A549 (cell line): ENCODE measurements at regions not wholly inside any gene's neighbourhood (a gene's known extent, or its start where the extent isn't known, plus 50 kb on each side); places are given as distances from the start of the nearest gene placed in this dataset.

ENCODE experiments used
- ATAC-seq, 2 experiments: fragments of 200-7000 bp in 1 of 2; fragments of >200 bp in 1 of 2; cut with Nextera tagmentation in 1 of 2; cut with Tn5 transposase in 1 of 2; 3 replicates each; pipeline versions ENCODE4 v1.8.0 to v1.9.1; 2018 to 2020; ENCODE audit warnings: mild to moderate bottlenecking in 1 of 2, moderate library complexity in 1 of 2
- CTCF ChIA-PET: fragments of 300-600 bp; sonication (Branson Sonifier 250); formaldehyde crosslinking; extraction: SDS; loops from one replicate; lab custom pipeline; 2021; ENCODE audit warnings: antibody characterized with exemption, inconsistent platforms; lab: Yijun Ruan, JAX
- POLR2A ChIA-PET: fragments of 350-600 bp; formaldehyde crosslinking; extraction: SDS; loops from one replicate; lab custom pipeline; 2021; ENCODE audit warnings: antibody characterized with exemption, inconsistent platforms; lab: Yijun Ruan, JAX
- DNase-seq, 2 experiments: peaks; one replicate each; pipeline versions ENCODE4 v3.0.0 to v3.0.0-alpha.2; 2011 to 2016; ENCODE audit warnings: low read depth in 1 of 2, low spot score in 1 of 2
- FAIRE-seq: peaks from 2 replicates; lab custom pipeline; 2011; peaks lifted over from hg19 to GRCh38; lab: Jason Lieb, UNC
- H3K27ac ChIP-seq, 2 experiments: fragments of >200 bp; sonication (Bioruptor Twin); formaldehyde crosslinking; 3 replicates each; pipeline ENCODE4 v1.5.1; 2016 to 2017
- H3K4me1 ChIP-seq: fragments of >200 bp; sonication (Bioruptor Twin); formaldehyde crosslinking; 3 replicates; pipeline ENCODE4 v1.6.1; 2016
- H3K4me2 ChIP-seq: fragments of >200 bp; sonication (Bioruptor Twin); formaldehyde crosslinking; 3 replicates; pipeline ENCODE4 v1.6.1; 2016
- H3K4me3 ChIP-seq: fragments of >200 bp; sonication (Bioruptor Twin); formaldehyde crosslinking; 3 replicates; pipeline ENCODE4 v1.5.1; 2016
- H3K9me3 ChIP-seq: fragments of >200 bp; sonication (Bioruptor Twin); formaldehyde crosslinking; 3 replicates; pipeline ENCODE4 v1.6.1; 2016
- CEBPB ChIP-seq, 2 experiments: fragments of >200 bp in 1 of 2; sonication (Bioruptor Twin) in 1 of 2; formaldehyde crosslinking in 1 of 2; IDR thresholded peaks; 2 replicates each; pipeline ENCODE4 v1.6.1; 2012 to 2016
- ESRRA ChIP-seq: fragments of 150-350 bp; IDR thresholded peaks from 2 replicates; pipeline ENCODE4 v1.6.1; 2014; ENCODE audit warnings: mild to moderate bottlenecking, low read length, borderline replicate concordance
- FOSB ChIP-seq: fragments of 250-450 bp; sonication (Bioruptor Pico); IDR thresholded peaks from 2 replicates; pipeline ENCODE4 v1.5.0; 2020; ENCODE audit warnings: mild to moderate bottlenecking, moderate library complexity
- FOSL2 ChIP-seq, 2 experiments: fragments of 450-650 bp in 1 of 2; fragments of >200 bp in 1 of 2; sonication (Bioruptor Twin) in 1 of 2; formaldehyde crosslinking; IDR thresholded peaks; 2 replicates each; pipeline versions ENCODE4 v1.5.0 to v1.6.1; 2016 to 2020; ENCODE audit warnings: mild to moderate bottlenecking in 1 of 2, moderate library complexity in 1 of 2
- FOXS1 ChIP-seq: fragments of 250-450 bp; sonication (Bioruptor Pico); IDR thresholded peaks from 2 replicates; pipeline ENCODE4 v1.5.0; 2020; ENCODE audit warnings: mild to moderate bottlenecking, moderate library complexity
- GATA3 ChIP-seq: IDR thresholded peaks from 2 replicates; pipeline ENCODE4 v1.6.1; 2012; ENCODE audit warnings: borderline replicate concordance
- HEYL ChIP-seq: fragments of 250-450 bp; sonication (Bioruptor Pico); IDR thresholded peaks from 2 replicates; pipeline ENCODE4 v1.8.0; 2021; ENCODE audit warnings: mild to moderate bottlenecking, moderate library complexity
- HOXB5 ChIP-seq: fragments of 250-450 bp; sonication (Bioruptor Pico); IDR thresholded peaks from 2 replicates; pipeline ENCODE4 v1.5.0; 2020; ENCODE audit warnings: mild to moderate bottlenecking, moderate library complexity
- JUNB ChIP-seq: fragments of >200 bp; sonication (Bioruptor Twin); formaldehyde crosslinking; IDR thresholded peaks from 2 replicates; pipeline ENCODE4 v1.6.1; 2016
- KDM1A ChIP-seq: fragments of 200-600 bp; sonication (generic); IDR thresholded peaks from 2 replicates; pipeline ENCODE4 v1.6.1; 2016; ENCODE audit warnings: low read depth, mild to moderate bottlenecking
- NFE2L2 ChIP-seq: fragments of 150-350 bp; conservative IDR thresholded peaks from 2 replicates; pipeline ENCODE4 v1.6.1; 2014; ENCODE audit warnings: low read length
- NR3C1 ChIP-seq: fragments of >200 bp; sonication (Bioruptor Twin); formaldehyde crosslinking; IDR thresholded peaks from 3 replicates; pipeline ENCODE4 v1.6.1; 2017
- RAD21 ChIP-seq, 2 experiments: fragments of >200 bp in 1 of 2; sonication (Bioruptor Twin) in 1 of 2; formaldehyde crosslinking in 1 of 2; IDR thresholded peaks in 1 of 2; conservative IDR thresholded peaks in 1 of 2; 2 replicates in 1 of 2; 3 replicates in 1 of 2; pipeline ENCODE4 v1.6.1; 2012 to 2018; ENCODE audit warnings: inconsistent platforms in 1 of 2
- SREBF2 ChIP-seq: fragments of 450-650 bp; IDR thresholded peaks from 2 replicates; pipeline ENCODE4 v1.6.1; 2014; ENCODE audit warnings: mild to moderate bottlenecking, moderate library complexity
- TP53 ChIP-seq: fragments of 250-450 bp; sonication (Bioruptor Pico); IDR thresholded peaks from 2 replicates; pipeline ENCODE4 v1.5.0; 2021; ENCODE audit warnings: mild to moderate bottlenecking, moderate library complexity
- ZFP36 ChIP-seq: fragments of 450-650 bp; IDR thresholded peaks from 2 replicates; pipeline ENCODE4 v1.6.1; 2014; ENCODE audit warnings: borderline replicate concordance; ENCODE audit not compliant: partially characterized antibody
- ZNF302 ChIP-seq: fragments of 250-450 bp; sonication (Bioruptor Pico); IDR thresholded peaks from 2 replicates; pipeline ENCODE4 v1.9.0; 2021; ENCODE audit warnings: inconsistent platforms, mild to moderate bottlenecking, moderate library complexity
- WGBS: methylation state at CpG from one replicate; pipeline ENCODE4 v1.1.6; 2017; ENCODE audit errors: missing lambda C conversion rate; 5-methylcytosine and 5-hydroxymethylcytosine counted together
- TF ChIP-seq, protein P1 (sequence below): IDR thresholded peaks from 2 replicates; pipeline ENCODE4 v1.6.1; 2012
- TF ChIP-seq, protein P2 (sequence below): IDR thresholded peaks from 2 replicates; pipeline ENCODE4 v1.6.1; 2012
- TF ChIP-seq, protein P3 (sequence below): fragments of 150-350 bp; IDR thresholded peaks from 2 replicates; pipeline ENCODE4 v1.6.1; 2014; ENCODE audit warnings: low read depth, mild to moderate bottlenecking, low read length
- TF ChIP-seq, protein P4 (sequence below): fragments of 250-450 bp; sonication (Bioruptor Pico); IDR thresholded peaks from 2 replicates; pipeline ENCODE4 v1.5.0; 2021; ENCODE audit warnings: mild to moderate bottlenecking, moderate library complexity, borderline replicate concordance
- TF ChIP-seq, protein P5 (sequence below): fragments of >200 bp; sonication (Bioruptor Twin); formaldehyde crosslinking; IDR thresholded peaks from 2 replicates; pipeline ENCODE4 v1.6.1; 2016

DNA sequence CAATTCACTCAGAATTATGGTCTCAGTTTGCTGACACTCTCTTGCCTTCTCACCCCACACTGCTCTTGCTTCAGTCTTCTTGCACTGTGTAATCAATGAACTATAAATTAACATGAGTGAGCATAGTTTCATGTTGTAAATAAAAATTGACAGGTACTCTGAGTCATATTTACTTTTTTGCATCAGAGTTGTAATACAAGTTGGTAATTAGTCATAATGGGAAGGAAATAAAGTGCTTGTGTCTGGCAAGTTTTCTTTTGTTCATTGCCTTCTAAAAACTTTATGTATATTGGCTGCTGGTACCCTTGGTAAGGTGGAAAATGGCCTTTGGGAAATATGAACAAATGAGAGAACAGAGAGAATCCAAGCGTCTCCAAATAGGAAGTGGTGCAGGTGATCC, 169.3 kb upstream of the MAGI2 start:
- no peaks in the 10 kb centered on the region for H3K9me3 ChIP-seq
- no peaks in the 10 kb centered on the region for H3K4me1 ChIP-seq
- POLR2A ChIA-PET = no interaction called here
- ATAC-seq (no peak), DNase-seq (no peak), FAIRE-seq (peak; percentile 82)
- CTCF ChIA-PET = no interaction called here
- TF ChIP-seq KDM1A (no peak), HOXB5 (CRISPR knock-in tag) (no peak), RAD21 (conservative IDR thresholded peaks at IDR 0.05 in 1 of 2, IDR thresholded peaks at IDR 0.05 in 1 of 2) (no peak), NFE2L2 (no peak), ESRRA (no peak), GATA3 (no peak)
- TF ChIP-seq, protein P1, sequence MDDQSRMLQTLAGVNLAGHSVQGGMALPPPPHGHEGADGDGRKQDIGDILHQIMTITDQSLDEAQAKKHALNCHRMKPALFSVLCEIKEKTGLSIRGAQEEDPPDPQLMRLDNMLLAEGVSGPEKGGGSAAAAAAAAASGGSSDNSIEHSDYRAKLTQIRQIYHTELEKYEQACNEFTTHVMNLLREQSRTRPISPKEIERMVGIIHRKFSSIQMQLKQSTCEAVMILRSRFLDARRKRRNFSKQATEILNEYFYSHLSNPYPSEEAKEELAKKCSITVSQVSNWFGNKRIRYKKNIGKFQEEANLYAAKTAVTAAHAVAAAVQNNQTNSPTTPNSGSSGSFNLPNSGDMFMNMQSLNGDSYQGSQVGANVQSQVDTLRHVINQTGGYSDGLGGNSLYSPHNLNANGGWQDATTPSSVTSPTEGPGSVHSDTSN = no peak
- TF ChIP-seq, protein P2, sequence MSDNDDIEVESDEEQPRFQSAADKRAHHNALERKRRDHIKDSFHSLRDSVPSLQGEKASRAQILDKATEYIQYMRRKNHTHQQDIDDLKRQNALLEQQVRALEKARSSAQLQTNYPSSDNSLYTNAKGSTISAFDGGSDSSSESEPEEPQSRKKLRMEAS = no peak
- 77% methylated on average over 1 of the region's 1 CpG for WGBS
- H3K4me3 ChIP-seq = no peak overlapping the region
- no peak overlapping the region for H3K4me2 ChIP-seq
- no peak overlapping the region for H3K27ac ChIP-seq

DNA sequence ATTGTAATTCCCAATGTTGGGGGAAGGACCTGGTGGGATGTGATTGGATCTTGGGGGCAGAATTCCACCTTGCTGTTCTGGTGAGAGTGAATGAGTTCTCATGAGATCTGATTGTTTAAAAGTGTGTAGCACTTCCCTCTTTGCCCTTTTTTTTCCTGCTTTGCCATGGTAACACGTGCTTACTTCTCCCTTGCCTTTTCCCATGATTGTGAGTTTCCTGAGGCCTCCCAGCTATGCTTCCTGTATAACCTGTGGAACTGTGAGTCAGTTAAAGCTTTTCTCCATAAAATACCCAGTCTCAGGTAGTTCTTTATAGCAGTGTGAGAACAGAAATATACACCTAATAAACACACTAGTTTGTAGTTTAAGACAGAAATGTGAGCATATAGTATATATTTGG, 166.8 kb upstream of the MAGI2 start:
- Histone ChIP-seq H3K27ac (no peak overlapping the region), H3K4me2 (no peak overlapping the region), H3K4me3 (no peak overlapping the region), H3K9me3 (no peaks in the 10 kb centered on the region), H3K4me1 (no peaks in the 10 kb centered on the region)
- DNase-seq (no peak), FAIRE-seq (no peak), ATAC-seq (no peak)
- POLR2A ChIA-PET = no interaction called here
- CTCF ChIA-PET = interaction anchor here (0.9 kb wide), 1 partner anchor 9 kb away, joined by 3 read pairs; no protein-coding TSS in a partner anchor
- 50% methylated on average over 1 of the region's 1 CpG for WGBS
- TF ChIP-seq ZNF302 = no peak
- TF ChIP-seq, protein P1 = no peak
- TF ChIP-seq, protein P3, sequence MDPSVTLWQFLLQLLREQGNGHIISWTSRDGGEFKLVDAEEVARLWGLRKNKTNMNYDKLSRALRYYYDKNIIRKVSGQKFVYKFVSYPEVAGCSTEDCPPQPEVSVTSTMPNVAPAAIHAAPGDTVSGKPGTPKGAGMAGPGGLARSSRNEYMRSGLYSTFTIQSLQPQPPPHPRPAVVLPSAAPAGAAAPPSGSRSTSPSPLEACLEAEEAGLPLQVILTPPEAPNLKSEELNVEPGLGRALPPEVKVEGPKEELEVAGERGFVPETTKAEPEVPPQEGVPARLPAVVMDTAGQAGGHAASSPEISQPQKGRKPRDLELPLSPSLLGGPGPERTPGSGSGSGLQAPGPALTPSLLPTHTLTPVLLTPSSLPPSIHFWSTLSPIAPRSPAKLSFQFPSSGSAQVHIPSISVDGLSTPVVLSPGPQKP = no peak
- TF ChIP-seq FOXS1 (CRISPR knock-in tag) = no peak
- TF ChIP-seq FOSB (CRISPR knock-in tag) = no peak
- no peak for TF ChIP-seq TP53 (CRISPR knock-in tag)
- TF ChIP-seq, protein P4, sequence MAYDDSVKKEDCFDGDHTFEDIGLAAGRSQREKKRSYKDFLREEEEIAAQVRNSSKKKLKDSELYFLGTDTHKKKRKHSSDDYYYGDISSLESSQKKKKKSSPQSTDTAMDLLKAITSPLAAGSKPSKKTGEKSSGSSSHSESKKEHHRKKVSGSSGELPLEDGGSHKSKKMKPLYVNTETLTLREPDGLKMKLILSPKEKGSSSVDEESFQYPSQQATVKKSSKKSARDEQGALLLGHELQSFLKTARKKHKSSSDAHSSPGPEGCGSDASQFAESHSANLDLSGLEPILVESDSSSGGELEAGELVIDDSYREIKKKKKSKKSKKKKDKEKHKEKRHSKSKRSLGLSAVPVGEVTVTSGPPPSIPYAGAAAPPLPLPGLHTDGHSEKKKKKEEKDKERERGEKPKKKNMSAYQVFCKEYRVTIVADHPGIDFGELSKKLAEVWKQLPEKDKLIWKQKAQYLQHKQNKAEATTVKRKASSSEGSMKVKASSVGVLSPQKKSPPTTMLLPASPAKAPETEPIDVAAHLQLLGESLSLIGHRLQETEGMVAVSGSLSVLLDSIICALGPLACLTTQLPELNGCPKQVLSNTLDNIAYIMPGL (CRISPR knock-in tag) = no peak
- TF ChIP-seq ZFP36 = no peak
- no peak for TF ChIP-seq NR3C1
- no peak for TF ChIP-seq SREBF2
- TF ChIP-seq JUNB = no peak

DNA sequence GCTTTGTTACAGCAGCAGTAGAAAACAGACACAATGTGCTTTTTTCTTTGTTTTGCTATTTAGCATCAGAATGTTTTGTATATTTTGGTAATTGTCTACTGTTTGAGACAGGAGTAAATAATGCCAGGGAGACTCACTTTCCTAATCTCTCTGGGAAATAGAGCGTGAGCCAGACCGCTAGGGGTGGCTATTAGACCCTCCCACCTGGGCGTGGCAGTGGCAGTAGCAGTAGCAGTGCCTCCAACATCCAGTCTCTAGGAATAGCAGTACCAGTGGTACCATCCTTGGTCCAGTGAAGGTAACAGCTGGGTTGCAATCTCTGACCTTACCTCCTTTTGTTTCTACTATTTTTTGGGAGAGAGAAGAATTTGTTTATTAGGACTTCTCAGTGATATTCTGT, 165.7 kb upstream of the MAGI2 start:
- no peak overlapping the region for H3K4me2 ChIP-seq
- CTCF ChIA-PET = interaction anchor here (0.6 kb wide), 1 partner anchor 41 kb away, joined by 3 read pairs; no protein-coding TSS in a partner anchor
- TF ChIP-seq, protein P5, sequence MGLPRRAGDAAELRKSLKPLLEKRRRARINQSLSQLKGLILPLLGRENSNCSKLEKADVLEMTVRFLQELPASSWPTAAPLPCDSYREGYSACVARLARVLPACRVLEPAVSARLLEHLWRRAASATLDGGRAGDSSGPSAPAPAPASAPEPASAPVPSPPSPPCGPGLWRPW = no peak
- TF ChIP-seq FOSL2 (IDR thresholded peaks at IDR 0.05) (no peak), FOSL2 (CRISPR knock-in tag; IDR thresholded peaks at IDR 0.05) (no peak), HEYL (CRISPR knock-in tag) (no peak), CEBPB (IDR thresholded peaks at IDR 0.05) (no peak)
- FAIRE-seq (no peak), ATAC-seq (no peak), DNase-seq (no peak)
- POLR2A ChIA-PET = no interaction called here
- no peak overlapping the region for H3K27ac ChIP-seq
- H3K4me3 ChIP-seq = no peak overlapping the region
- H3K9me3 ChIP-seq = no peaks in the 10 kb centered on the region
- H3K4me1 ChIP-seq = no peaks in the 10 kb centered on the region
- WGBS = 77% methylated on average over 3 of the region's 3 CpGs
